BLaER1 (cell line): ENCODE measurements at regions not wholly inside any gene's neighbourhood (a gene's known extent, or its start where the extent isn't known, plus 50 kb on each side); places are given as distances from the start of the nearest gene placed in this dataset.
"Not testable (repeated sequence)": the region's sequence is repeated elsewhere in the genome, so short reads cannot be mapped to it uniquely, and the experiment has no call there.

Experiments used
- H3K27ac ChIP-seq: shearing (Covaris generic); formaldehyde crosslinking; 2 replicates; pipeline ENCODE4 v1.8.1; 2022
- H3K27me3 ChIP-seq: shearing (Covaris generic); formaldehyde crosslinking; 2 replicates; pipeline ENCODE4 v1.8.1; 2022
- H3K36me3 ChIP-seq: shearing (Covaris generic); formaldehyde crosslinking; 2 replicates; pipeline ENCODE4 v1.8.1; 2022
- H3K4me1 ChIP-seq: shearing (Covaris generic); formaldehyde crosslinking; 2 replicates; pipeline ENCODE4 v1.8.1; 2022
- H3K4me2 ChIP-seq: shearing (Covaris generic); formaldehyde crosslinking; 2 replicates; pipeline ENCODE4 v1.8.1; 2022
- H3K4me3 ChIP-seq: shearing (Covaris generic); formaldehyde crosslinking; 2 replicates; pipeline ENCODE4 v1.8.1; 2022
- H3K9ac ChIP-seq: shearing (Covaris generic); formaldehyde crosslinking; 2 replicates; pipeline ENCODE4 v1.8.1; 2022
- H3K9me3 ChIP-seq: shearing (Covaris generic); formaldehyde crosslinking; 2 replicates; pipeline ENCODE4 v1.8.1; 2022
- H4K20me1 ChIP-seq: shearing (Covaris generic); formaldehyde crosslinking; 2 replicates; pipeline ENCODE4 v1.8.1; 2022
- Cebpa-rat ChIP-seq: shearing (Covaris generic); IDR thresholded peaks from 2 replicates; pipeline ENCODE4 v1.8.1; 2022

- not testable (repeated sequence) for H3K27ac ChIP-seq, H3K9me3 ChIP-seq, H3K4me3 ChIP-seq, H3K4me2 ChIP-seq, H3K9ac ChIP-seq, H3K36me3 ChIP-seq, H3K4me1 ChIP-seq, H4K20me1 ChIP-seq, H3K27me3 ChIP-seq
Observed at GRCh38 chr18:5830902-5831301, 64.4 kb downstream of the TMEM200C start.

- Histone ChIP-seq H3K36me3 (no peaks in the 10 kb centered on the region), H4K20me1 (no peaks in the 10 kb centered on the region), H3K27me3 (no peaks in the 10 kb centered on the region), H3K4me2 (no peak overlapping the region), H3K4me3 (no peak overlapping the region), H3K9me3 (no peaks in the 10 kb centered on the region), H3K9ac (no peak overlapping the region), H3K27ac (no peak overlapping the region), H3K4me1 (no peaks in the 10 kb centered on the region)
- no peak for TF ChIP-seq Cebpa-rat
Observed at GRCh38 chr18:5828913-5829312, 66.4 kb downstream of the TMEM200C start.

DNA sequence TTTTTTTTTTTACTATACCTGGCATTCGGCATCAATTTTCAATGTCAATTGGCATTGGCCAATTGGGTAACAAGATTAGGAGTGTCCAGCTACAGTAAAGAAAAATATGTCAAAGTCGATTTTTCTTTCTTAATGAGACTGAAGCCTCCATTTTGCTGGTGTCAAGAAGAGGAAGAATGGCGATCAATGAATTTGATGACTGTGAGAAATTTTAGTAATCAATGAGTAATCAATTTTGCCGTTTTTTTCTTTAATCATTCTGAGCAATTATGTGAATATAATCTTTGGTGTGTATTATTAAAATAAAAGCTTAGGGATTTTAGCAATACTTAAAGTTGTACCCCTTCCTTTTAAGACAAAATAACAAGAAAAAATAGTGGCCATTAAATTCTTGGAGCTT, 69.7 kb downstream of the TMEM200C start:
- Histone ChIP-seq H3K4me2 (no peak overlapping the region), H3K36me3 (no peaks in the 10 kb centered on the region), H3K27ac (no peak overlapping the region), H3K4me1 (no peaks in the 10 kb centered on the region), H3K27me3 (no peaks in the 10 kb centered on the region), H4K20me1 (no peaks in the 10 kb centered on the region), H3K4me3 (no peak overlapping the region), H3K9me3 (no peaks in the 10 kb centered on the region), H3K9ac (no peak overlapping the region)
- TF ChIP-seq Cebpa-rat, result no peak

- Histone ChIP-seq H3K4me1 (no peaks in the 10 kb centered on the region), H3K27me3 (no peaks in the 10 kb centered on the region), H3K27ac (no peak overlapping the region), H4K20me1 (no peaks in the 10 kb centered on the region), H3K4me3 (no peak overlapping the region), H3K9ac (no peak overlapping the region), H3K9me3 (no peaks in the 10 kb centered on the region), H3K4me2 (no peak overlapping the region), H3K36me3 (no peaks in the 10 kb centered on the region)
- TF ChIP-seq Cebpa-rat, result no peak
Observed at GRCh38 chr18:5824370-5824984, 70.8 kb downstream of the TMEM200C start.

DNA sequence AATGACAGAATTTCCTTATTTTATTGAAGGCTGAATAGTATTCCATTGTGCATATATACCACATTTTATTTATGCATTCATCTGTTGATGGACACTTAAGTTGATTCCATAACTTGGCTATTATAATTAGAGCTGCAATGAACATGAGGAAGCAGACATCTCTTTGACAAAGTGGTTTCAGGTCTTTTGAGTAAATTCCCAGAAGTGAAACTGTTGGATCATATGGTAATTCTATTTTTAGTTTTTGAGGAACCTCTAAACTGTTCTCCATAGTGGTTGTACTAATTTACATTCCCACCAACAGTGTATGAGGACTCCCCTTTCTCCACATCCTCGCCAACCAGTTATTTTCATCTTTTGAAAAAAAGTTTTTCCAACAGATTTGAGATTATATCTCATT, 77.5 kb downstream of the TMEM200C start:
- no peak overlapping the region for H3K27ac ChIP-seq
- no peaks in the 10 kb centered on the region for H4K20me1 ChIP-seq
- H3K9me3 ChIP-seq, result no peaks in the 10 kb centered on the region
- no peaks in the 10 kb centered on the region for H3K36me3 ChIP-seq
- no peaks in the 10 kb centered on the region for H3K27me3 ChIP-seq
- H3K4me1 ChIP-seq, result no peaks in the 10 kb centered on the region
- TF ChIP-seq Cebpa-rat, result no peak
- H3K4me2 ChIP-seq, result no peak overlapping the region
- H3K9ac ChIP-seq, result no peak overlapping the region
- no peak overlapping the region for H3K4me3 ChIP-seq

GRCh38 chr18:5806860-5807259, 88.5 kb downstream of the TMEM200C start:
- no peak overlapping the region for H3K4me2 ChIP-seq
- no peaks in the 10 kb centered on the region for H4K20me1 ChIP-seq
- H3K4me3 ChIP-seq, result no peak overlapping the region
- no peak overlapping the region for H3K27ac ChIP-seq
- H3K4me1 ChIP-seq, result no peaks in the 10 kb centered on the region
- H3K36me3 ChIP-seq, result no peaks in the 10 kb centered on the region
- peaks cover 35% of the 10 kb centered on the region for H3K9me3 ChIP-seq
- no peak for TF ChIP-seq Cebpa-rat
- no peak overlapping the region for H3K9ac ChIP-seq
- H3K27me3 ChIP-seq, result no peaks in the 10 kb centered on the region

- TF ChIP-seq Cebpa-rat, result no peak
- Histone ChIP-seq H3K4me3 (no peak overlapping the region), H3K36me3 (no peaks in the 10 kb centered on the region), H3K9me3 (peaks cover 7% of the 10 kb centered on the region), H4K20me1 (no peaks in the 10 kb centered on the region), H3K4me2 (no peak overlapping the region), H3K27ac (no peak overlapping the region), H3K27me3 (no peaks in the 10 kb centered on the region), H3K4me1 (no peaks in the 10 kb centered on the region), H3K9ac (no peak overlapping the region)
Observed at GRCh38 chr18:5787936-5788335, 107.4 kb downstream of the TMEM200C start.

DNA sequence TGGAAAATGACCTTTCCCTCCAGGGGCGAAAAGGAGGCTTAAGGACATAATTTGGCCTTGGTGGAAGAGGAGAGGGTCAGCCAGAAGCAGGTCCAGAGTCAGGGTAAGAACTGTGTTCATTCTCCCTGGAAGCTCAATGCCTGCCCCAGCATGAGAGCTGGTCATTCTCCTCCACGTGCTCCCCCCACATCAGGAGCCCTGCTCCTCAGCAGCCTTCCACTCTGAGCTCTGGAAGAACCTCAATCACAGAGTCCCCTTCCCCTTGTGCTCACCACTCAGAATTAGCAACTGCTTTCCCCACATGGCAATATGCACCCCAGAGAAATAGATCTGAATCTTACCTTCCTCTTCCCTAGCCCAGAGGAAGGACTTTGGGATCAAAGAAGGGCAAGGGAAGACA, 115.4 kb downstream of the TMEM200C start:
- Histone ChIP-seq H3K4me2 (no peak overlapping the region), H3K4me1 (no peaks in the 10 kb centered on the region), H3K36me3 (no peaks in the 10 kb centered on the region), H3K27me3 (no peaks in the 10 kb centered on the region), H4K20me1 (no peaks in the 10 kb centered on the region), H3K27ac (no peak overlapping the region), H3K9me3 (peaks cover 7% of the 10 kb centered on the region), H3K4me3 (no peak overlapping the region), H3K9ac (no peak overlapping the region)
- no peak for TF ChIP-seq Cebpa-rat

- Histone ChIP-seq H3K27me3 (no peaks in the 10 kb centered on the region), H3K36me3 (no peaks in the 10 kb centered on the region), H3K4me1 (no peaks in the 10 kb centered on the region), H3K9ac (no peak overlapping the region), H4K20me1 (no peaks in the 10 kb centered on the region), H3K27ac (no peak overlapping the region), H3K9me3 (no peaks in the 10 kb centered on the region), H3K4me3 (no peak overlapping the region), H3K4me2 (no peak overlapping the region)
- TF ChIP-seq Cebpa-rat, result no peak
Observed at GRCh38 chr18:5772306-5773105, 122.8 kb downstream of the TMEM200C start.

DNA sequence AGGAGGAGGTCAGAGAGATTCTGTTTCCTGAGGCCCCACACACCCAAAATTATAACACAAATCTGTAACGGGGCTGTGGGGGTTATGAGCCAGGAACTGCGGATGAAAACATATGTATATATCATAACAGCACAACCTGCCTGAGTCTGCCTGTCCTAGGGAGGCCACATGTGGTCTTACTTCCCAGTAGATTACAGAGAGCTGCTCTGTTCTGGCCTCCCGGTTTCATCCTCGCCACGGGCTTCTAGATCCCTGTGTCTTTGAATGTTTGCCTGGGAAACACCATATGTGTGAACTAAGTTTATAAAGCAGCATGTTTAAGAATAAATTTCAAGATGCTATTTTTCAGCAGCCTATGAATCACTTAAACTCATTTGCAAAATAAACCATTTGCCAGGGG, 124.0 kb downstream of the TMEM200C start:
- H3K9me3 ChIP-seq, result no peaks in the 10 kb centered on the region
- H3K9ac ChIP-seq, result no peak overlapping the region
- no peak for TF ChIP-seq Cebpa-rat
- H3K36me3 ChIP-seq, result no peaks in the 10 kb centered on the region
- no peak overlapping the region for H3K4me3 ChIP-seq
- H4K20me1 ChIP-seq, result no peaks in the 10 kb centered on the region
- no peaks in the 10 kb centered on the region for H3K4me1 ChIP-seq
- H3K27ac ChIP-seq, result no peak overlapping the region
- H3K27me3 ChIP-seq, result no peaks in the 10 kb centered on the region
- H3K4me2 ChIP-seq, result no peak overlapping the region
